ENCODE measurements at regions not wholly inside any gene's neighbourhood (a gene's known extent, or its start where the extent isn't known, plus 50 kb on each side); places are given as distances from the start of the nearest gene placed in this dataset.

GRCh38 chr9:82558346-82558745, 504.6 kb downstream of the RASEF start:
- H3K79me2 ChIP-seq (ENCODE audit: insufficient read depth, low read length): no peaks in the 10 kb centered on the region
- no peaks in the 10 kb centered on the region for H3K9me2 ChIP-seq (ENCODE audit: insufficient read depth)
- H3K36me3 ChIP-seq (ENCODE audit: control insufficient read depth in 1 of 2, insufficient read depth in 2 of 2, low read length in 2 of 2): no peaks in the 10 kb centered on the region
- H3K9ac ChIP-seq (ENCODE audit: low read length): no peak overlapping the region
- peaks cover 0 to 8% of the 10 kb centered on the region in 2 experiments; a peak in 1 of 4 replicates for H3K9me3 ChIP-seq (ENCODE audit: control insufficient read depth in 1 of 2, insufficient read depth in 1 of 2, low read depth in 1 of 2, low read length in 2 of 2)
- H3K4me2 ChIP-seq (ENCODE audit: low read length): no peak overlapping the region
- ATAC-seq: no peak
- H3K4me1 ChIP-seq (ENCODE audit: control insufficient read depth in 1 of 2, insufficient read depth in 2 of 2, low read length in 2 of 2): no peaks in the 10 kb centered on the region
- intact Hi-C loops (cut with micrococcal nuclease): no loop called here
- ChIA-PET POLR2A (no interaction called here), CTCF (no interaction called here), RAD21 (ENCODE audit: low non-redundant PET in 1 of 2, low total read pairs in 2 of 2, uncharacterized antibody in 2 of 2, unreplicated experiment in 2 of 2) (no interaction called here)
- no peak overlapping the region for H3K27ac ChIP-seq (ENCODE audit: low read depth, low read length)
- H3K4me3 ChIP-seq (replicated peaks in 1 of 2; ENCODE audit: low read depth in 1 of 2, low read length in 2 of 2): no peak overlapping the region
- no peaks in the 10 kb centered on the region; the same call in 1 of the 2 replicates for H4K20me1 ChIP-seq (ENCODE audit: insufficient read depth)
- H3K27me3 ChIP-seq (ENCODE audit: insufficient read depth, low read length): no peaks in the 10 kb centered on the region
- H2AFZ ChIP-seq (ENCODE audit: low read depth, low read length, poor library complexity, severe bottlenecking): no peak overlapping the region
- BruUV-seq (replicated peaks): no TSS peak
- no peak for DNase-seq (ENCODE audit: low read depth, low spot score)
- TF ChIP-seq FOSL1 (IDR thresholded peaks at IDR 0.05; ENCODE audit: low read depth): no peak
- no peak for TF ChIP-seq SP1 (IDR thresholded peaks at IDR 0.05; ENCODE audit: low read depth)
- TF ChIP-seq RAD21 (IDR thresholded peaks at IDR 0.05; ENCODE audit: low read depth): no peak
- no peak for TF ChIP-seq ZNF274 (IDR thresholded peaks at IDR 0.05; ENCODE audit: low read depth, low read length)
- no peak for TF ChIP-seq POLR2AphosphoS5 (IDR thresholded peaks at IDR 0.05; ENCODE audit: low read depth, low read length)
- TF ChIP-seq YY1 (IDR thresholded peaks at IDR 0.05; ENCODE audit: extremely low read depth, insufficient replicate concordance, low read depth, low read length): no peak
- no peak for TF ChIP-seq EZH2 (IDR thresholded peaks at IDR 0.05)
- no peak for TF ChIP-seq EZH2phosphoT487 (IDR thresholded peaks at IDR 0.05; ENCODE audit: borderline replicate concordance)
- TF ChIP-seq ZFX (IDR thresholded peaks at IDR 0.05): no peak
- TF ChIP-seq ATF3 (IDR thresholded peaks at IDR 0.05): no peak
- no peak for TF ChIP-seq CBX3 (IDR thresholded peaks at IDR 0.05; ENCODE audit: low read depth)
- no peak for TF ChIP-seq TCF7L2 (IDR thresholded peaks at IDR 0.05; ENCODE audit: borderline replicate concordance, extremely low read depth, insufficient read depth, insufficient read length)
- no peak for TF ChIP-seq ELF1 (IDR thresholded peaks at IDR 0.05; ENCODE audit: borderline replicate concordance, low read depth)
- TF ChIP-seq SIN3A (IDR thresholded peaks at IDR 0.05; ENCODE audit: low read depth): no peak
- no peak for TF ChIP-seq SRF (IDR thresholded peaks at IDR 0.05; ENCODE audit: low read depth)
- no peak for TF ChIP-seq ZBTB33 (IDR thresholded peaks at IDR 0.05; ENCODE audit: extremely low read depth, insufficient replicate concordance, low read length)
